GM12874 (cell line): ENCODE measurements at regions not wholly inside any gene's neighbourhood (a gene's known extent, or its start where the extent isn't known, plus 50 kb on each side); places are given as distances from the start of the nearest gene placed in this dataset.

Source experiments
- CTCF ChIP-seq: IDR thresholded peaks from 2 replicates; pipeline ENCODE4 v1.5.1; 2011; ENCODE audit warnings: low read depth, mild to moderate bottlenecking, control low read depth, low read length, moderate library complexity; ENCODE audit not compliant: insufficient read depth

GRCh38 chr5:91599863-91600262 lies 216.7 kb upstream of the ARRDC3 start:
- TF ChIP-seq CTCF: no peak

- no peak for TF ChIP-seq CTCF
Measured at GRCh38 chr5:91598216-91598615, 215.1 kb upstream of the ARRDC3 start.

- no peak for TF ChIP-seq CTCF
Measured at GRCh38 chr5:91595424-91595823, 212.3 kb upstream of the ARRDC3 start.

- TF ChIP-seq CTCF: no peak
Measured at GRCh38 chr5:91591076-91591475, 208.0 kb upstream of the ARRDC3 start.

- no peak for TF ChIP-seq CTCF
Measured at GRCh38 chr5:91586232-91586631, 203.1 kb upstream of the ARRDC3 start.

- TF ChIP-seq CTCF: no peak
Measured at GRCh38 chr5:91584352-91584751, 201.2 kb upstream of the ARRDC3 start.

- no peak for TF ChIP-seq CTCF
Measured at GRCh38 chr5:91562922-91563321, 179.8 kb upstream of the ARRDC3 start.

- no peak for TF ChIP-seq CTCF
Measured at GRCh38 chr5:91541696-91542095, 158.6 kb upstream of the ARRDC3 start.
